ENCODE measurements at regions not wholly inside any gene's neighbourhood (a gene's known extent, or its start where the extent isn't known, plus 50 kb on each side); places are given as distances from the start of the nearest gene placed in this dataset.

DNA sequence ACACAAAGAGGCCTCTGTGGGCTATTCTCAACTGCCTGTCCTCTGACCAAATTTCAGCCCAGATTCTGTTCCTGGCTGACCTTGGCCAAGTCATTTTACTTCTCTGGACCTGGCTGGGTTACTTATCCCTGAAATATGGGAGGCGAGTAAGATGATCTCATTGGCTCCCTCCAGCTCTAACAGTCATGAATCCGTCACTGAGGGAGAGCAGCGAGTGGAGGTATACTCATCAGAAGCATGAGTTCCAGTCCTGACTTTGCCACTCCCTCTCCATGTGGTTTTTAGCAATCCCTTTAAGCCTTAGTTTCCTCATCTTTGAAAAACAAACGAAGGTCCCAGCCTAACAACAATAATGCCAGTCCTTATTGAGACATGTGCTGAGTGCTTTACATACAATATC lies 63.5 kb downstream of the CCDC185 start:
- ChIA-PET SMC1A (ENCODE audit: uncharacterized antibody, unreplicated experiment) (no interaction called here), CTCF (no interaction called here), POLR2A (no interaction called here)

DNA sequence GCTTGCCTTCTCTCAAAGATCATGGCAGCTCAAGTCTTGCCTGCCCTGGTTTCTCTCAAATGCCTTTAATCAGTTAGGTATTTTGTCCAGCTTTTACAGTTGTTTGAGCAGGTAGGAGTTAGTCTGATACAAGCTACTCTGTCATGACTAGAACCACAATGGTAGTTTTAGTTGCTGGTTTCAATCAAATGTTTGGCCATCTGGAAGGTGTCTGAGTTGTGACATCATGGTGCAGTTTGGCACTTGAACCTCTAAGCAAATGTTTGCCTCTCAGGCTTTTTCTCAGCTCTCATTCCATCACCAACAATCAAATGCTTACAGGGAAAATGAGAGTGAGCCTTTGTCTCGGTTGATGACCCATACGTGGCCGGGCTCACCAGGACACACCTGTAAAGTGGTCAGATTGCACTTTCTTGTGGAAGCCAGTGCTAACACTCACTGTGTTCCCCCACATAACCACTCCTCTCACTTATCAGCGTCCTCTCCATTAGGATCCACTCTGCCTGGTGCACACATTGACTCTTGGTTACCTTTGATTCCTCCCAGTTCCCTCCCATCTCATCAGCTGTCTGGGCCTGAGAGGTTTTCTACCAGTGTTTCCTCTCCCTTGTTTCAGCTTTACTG lies 67.5 kb downstream of the CCDC185 start:
- ChIA-PET SMC1A (ENCODE audit: uncharacterized antibody, unreplicated experiment) (no interaction called here), POLR2A (no interaction called here), RAD21 (ENCODE audit: unreplicated experiment) (interaction anchor here (1.2 kb wide), 1 partner anchor 327 kb away, joined by 3 read pairs; no protein-coding TSS in a partner anchor), CTCF (interaction anchor here (0.8 kb wide), 1 partner anchor 219 kb away, joined by 3 read pairs; no protein-coding TSS in a partner anchor)
- Histone ChIP-seq H3K79me2 (ENCODE audit: control insufficient read depth, insufficient read depth, low read length) (no peaks in the 10 kb centered on the region), H3K9ac (ENCODE audit: control insufficient read depth, insufficient read depth, low read length) (no peak overlapping the region), H4K20me1 (ENCODE audit: control insufficient read depth, insufficient read depth) (no peaks in the 10 kb centered on the region), H3K27me3 (replicated peaks in 1 of 2; ENCODE audit: control insufficient read depth in 2 of 2, insufficient read depth in 2 of 2, low read length in 1 of 2) (peaks cover 0 to 2% of the 10 kb centered on the region in 2 experiments; a peak in 2 of 4 replicates), H3K4me1 (ENCODE audit: control insufficient read depth, insufficient read depth, low read length) (no peaks in the 10 kb centered on the region), H3K4me3 (no peak overlapping the region), H3K36me3 (ENCODE audit: control insufficient read depth in 2 of 2, insufficient read depth in 2 of 2, low read length in 1 of 2) (no peaks in the 10 kb centered on the region), H2AFZ (ENCODE audit: control insufficient read depth, low read depth, low read length) (no peak overlapping the region), H3K9me3 (replicated peaks; ENCODE audit: control insufficient read depth, insufficient read depth, low read length) (no peaks in the 10 kb centered on the region), H3K4me2 (ENCODE audit: control insufficient read depth, insufficient read depth) (no peak overlapping the region), H3K27ac (ENCODE audit: control insufficient read depth, insufficient read depth) (no peak overlapping the region)
- BruUV-seq (replicated peaks), result no TSS peak
- intact Hi-C loops (cut with micrococcal nuclease; ENCODE audit: unreplicated experiment) (no loop called here), in situ Hi-C loops (cut with MboI) (no loop called here)
- WGBS (ENCODE audit: insufficient coverage, insufficient replicate concordance, low lambda C conversion rate, missing lambda C conversion rate), result 10% methylated on average over 4 of the region's 4 CpGs
- DNase-seq (ENCODE audit: low read depth, low spot score) (no peak), FAIRE-seq (no peak), ATAC-seq (no peak)
- TF ChIP-seq ZBED1 (IDR thresholded peaks at IDR 0.05; ENCODE audit: borderline replicate concordance) (no peak), MEF2A (IDR thresholded peaks at IDR 0.05; ENCODE audit: insufficient read depth, low read depth, low read length) (no peak), SP1 (IDR thresholded peaks at IDR 0.05; ENCODE audit: low read depth, low read length) (no peak), ZNF207 (IDR thresholded peaks at IDR 0.05; ENCODE audit: borderline replicate concordance) (no peak)
- TF ChIP-seq, protein P1, sequence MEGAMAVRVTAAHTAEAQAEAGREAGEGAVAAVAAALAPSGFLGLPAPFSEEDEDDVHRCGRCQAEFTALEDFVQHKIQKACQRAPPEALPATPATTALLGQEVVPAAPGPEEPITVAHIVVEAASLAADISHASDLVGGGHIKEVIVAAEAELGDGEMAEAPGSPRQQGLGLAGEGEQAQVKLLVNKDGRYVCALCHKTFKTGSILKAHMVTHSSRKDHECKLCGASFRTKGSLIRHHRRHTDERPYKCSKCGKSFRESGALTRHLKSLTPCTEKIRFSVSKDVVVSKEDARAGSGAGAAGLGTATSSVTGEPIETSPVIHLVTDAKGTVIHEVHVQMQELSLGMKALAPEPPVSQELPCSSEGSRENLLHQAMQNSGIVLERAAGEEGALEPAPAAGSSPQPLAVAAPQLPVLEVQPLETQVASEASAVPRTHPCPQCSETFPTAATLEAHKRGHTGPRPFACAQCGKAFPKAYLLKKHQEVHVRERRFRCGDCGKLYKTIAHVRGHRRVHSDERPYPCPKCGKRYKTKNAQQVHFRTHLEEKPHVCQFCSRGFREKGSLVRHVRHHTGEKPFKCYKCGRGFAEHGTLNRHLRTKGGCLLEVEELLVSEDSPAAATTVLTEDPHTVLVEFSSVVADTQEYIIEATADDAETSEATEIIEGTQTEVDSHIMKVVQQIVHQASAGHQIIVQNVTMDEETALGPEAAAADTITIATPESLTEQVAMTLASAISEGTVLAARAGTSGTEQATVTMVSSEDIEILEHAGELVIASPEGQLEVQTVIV (IDR thresholded peaks at IDR 0.05; ENCODE audit: borderline replicate concordance, partially characterized antibody), result no peak
- TF ChIP-seq, protein P2, sequence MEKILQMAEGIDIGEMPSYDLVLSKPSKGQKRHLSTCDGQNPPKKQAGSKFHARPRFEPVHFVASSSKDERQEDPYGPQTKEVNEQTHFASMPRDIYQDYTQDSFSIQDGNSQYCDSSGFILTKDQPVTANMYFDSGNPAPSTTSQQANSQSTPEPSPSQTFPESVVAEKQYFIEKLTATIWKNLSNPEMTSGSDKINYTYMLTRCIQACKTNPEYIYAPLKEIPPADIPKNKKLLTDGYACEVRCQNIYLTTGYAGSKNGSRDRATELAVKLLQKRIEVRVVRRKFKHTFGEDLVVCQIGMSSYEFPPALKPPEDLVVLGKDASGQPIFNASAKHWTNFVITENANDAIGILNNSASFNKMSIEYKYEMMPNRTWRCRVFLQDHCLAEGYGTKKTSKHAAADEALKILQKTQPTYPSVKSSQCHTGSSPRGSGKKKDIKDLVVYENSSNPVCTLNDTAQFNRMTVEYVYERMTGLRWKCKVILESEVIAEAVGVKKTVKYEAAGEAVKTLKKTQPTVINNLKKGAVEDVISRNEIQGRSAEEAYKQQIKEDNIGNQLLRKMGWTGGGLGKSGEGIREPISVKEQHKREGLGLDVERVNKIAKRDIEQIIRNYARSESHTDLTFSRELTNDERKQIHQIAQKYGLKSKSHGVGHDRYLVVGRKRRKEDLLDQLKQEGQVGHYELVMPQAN (conservative IDR thresholded peaks at IDR 0.05), result no peak
- TF ChIP-seq, protein P3, sequence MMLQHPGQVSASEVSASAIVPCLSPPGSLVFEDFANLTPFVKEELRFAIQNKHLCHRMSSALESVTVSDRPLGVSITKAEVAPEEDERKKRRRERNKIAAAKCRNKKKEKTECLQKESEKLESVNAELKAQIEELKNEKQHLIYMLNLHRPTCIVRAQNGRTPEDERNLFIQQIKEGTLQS (IDR thresholded peaks at IDR 0.05; ENCODE audit: borderline replicate concordance, extremely low read depth, low read depth, low read length), result no peak

More for the DNA sequence above, 63.5 kb downstream of the CCDC185 start:
- in situ Hi-C loops (cut with MboI), result no loop called here
- no peaks in the 10 kb centered on the region for H3K9me3 ChIP-seq (replicated peaks; ENCODE audit: control insufficient read depth, insufficient read depth, low read length)
- no peak overlapping the region for H3K27ac ChIP-seq (ENCODE audit: control insufficient read depth, insufficient read depth)
- FAIRE-seq (no peak), DNase-seq (ENCODE audit: low read depth, low spot score) (no peak), ATAC-seq (no peak)
- H4K20me1 ChIP-seq (ENCODE audit: control insufficient read depth, insufficient read depth), result no peaks in the 10 kb centered on the region
- no peak overlapping the region for H3K9ac ChIP-seq (ENCODE audit: control insufficient read depth, insufficient read depth, low read length)
- H2AFZ ChIP-seq (ENCODE audit: control insufficient read depth, low read depth, low read length), result no peak overlapping the region
- no peaks in the 10 kb centered on the region for H3K79me2 ChIP-seq (ENCODE audit: control insufficient read depth, insufficient read depth, low read length)
- BruUV-seq (replicated peaks), result no TSS peak
- H3K36me3 ChIP-seq (ENCODE audit: control insufficient read depth in 2 of 2, insufficient read depth in 2 of 2, low read length in 1 of 2), result no peaks in the 10 kb centered on the region
- H3K4me1 ChIP-seq (ENCODE audit: control insufficient read depth, insufficient read depth, low read length), result no peaks in the 10 kb centered on the region
- intact Hi-C loops (cut with micrococcal nuclease; ENCODE audit: unreplicated experiment), result no loop called here
- H3K4me2 ChIP-seq (ENCODE audit: control insufficient read depth, insufficient read depth), result no peak overlapping the region
- 9% methylated on average over 4 of the region's 4 CpGs for WGBS (ENCODE audit: insufficient coverage, insufficient replicate concordance, low lambda C conversion rate, missing lambda C conversion rate)
- peaks cover 0 to 2% of the 10 kb centered on the region in 2 experiments; a peak in 1 of 4 replicates for H3K27me3 ChIP-seq (replicated peaks in 1 of 2; ENCODE audit: control insufficient read depth in 2 of 2, insufficient read depth in 2 of 2, low read length in 1 of 2)
- TF ChIP-seq, protein P4, sequence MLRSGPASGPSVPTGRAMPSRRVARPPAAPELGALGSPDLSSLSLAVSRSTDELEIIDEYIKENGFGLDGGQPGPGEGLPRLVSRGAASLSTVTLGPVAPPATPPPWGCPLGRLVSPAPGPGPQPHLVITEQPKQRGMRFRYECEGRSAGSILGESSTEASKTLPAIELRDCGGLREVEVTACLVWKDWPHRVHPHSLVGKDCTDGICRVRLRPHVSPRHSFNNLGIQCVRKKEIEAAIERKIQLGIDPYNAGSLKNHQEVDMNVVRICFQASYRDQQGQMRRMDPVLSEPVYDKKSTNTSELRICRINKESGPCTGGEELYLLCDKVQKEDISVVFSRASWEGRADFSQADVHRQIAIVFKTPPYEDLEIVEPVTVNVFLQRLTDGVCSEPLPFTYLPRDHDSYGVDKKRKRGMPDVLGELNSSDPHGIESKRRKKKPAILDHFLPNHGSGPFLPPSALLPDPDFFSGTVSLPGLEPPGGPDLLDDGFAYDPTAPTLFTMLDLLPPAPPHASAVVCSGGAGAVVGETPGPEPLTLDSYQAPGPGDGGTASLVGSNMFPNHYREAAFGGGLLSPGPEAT (IDR thresholded peaks at IDR 0.05; ENCODE audit: low read depth), result no peak
- TF ChIP-seq POU2F2 (IDR thresholded peaks at IDR 0.05; ENCODE audit: borderline replicate concordance, low read depth, low read length) (no peak), STAT3 (IDR thresholded peaks at IDR 0.05; ENCODE audit: low read depth, low read length) (no peak), CBX5 (IDR thresholded peaks at IDR 0.05; ENCODE audit: low read depth) (no peak), SMARCA5 (IDR thresholded peaks at IDR 0.05) (no peak)
- RAD21 ChIA-PET (ENCODE audit: unreplicated experiment), result no interaction called here
- no peak overlapping the region for H3K4me3 ChIP-seq
